SK-N-SH (cell line): ENCODE measurements at regions not wholly inside any gene's neighbourhood (a gene's known extent, or its start where the extent isn't known, plus 50 kb on each side); places are given as distances from the start of the nearest gene placed in this dataset.

ENCODE experiments used
- CTCF ChIA-PET: fragments of 300-600, 350-600 bp; formaldehyde crosslinking; extraction: SDS; loops from one replicate; lab custom pipeline; 2021; lab: Yijun Ruan, JAX
- POLR2A ChIA-PET: fragments of 350-600 bp; sonication (Branson Sonifier 250); formaldehyde crosslinking; extraction: SDS; loops from one replicate; lab custom pipeline; 2020; ENCODE audit warnings: antibody characterized with exemption, inconsistent platforms; lab: Yijun Ruan, JAX
- DNase-seq: peaks from one replicate; pipeline ENCODE4 v3.0.0; 2012
- H2AFZ ChIP-seq: fragments of 200-600 bp; sonication (generic); 2 replicates; pipeline ENCODE4 v1.8.1; 2016; ENCODE audit warnings: antibody characterized with exemption, mild to moderate bottlenecking, low read depth
- H3F3A ChIP-seq: fragments of 200-600 bp; sonication (generic); replicated peaks from 2 replicates; pipeline ENCODE3; 2016; ENCODE audit warnings: antibody characterized with exemption, mild to moderate bottlenecking; ENCODE audit not compliant: insufficient read depth
- H3K27ac ChIP-seq, 2 experiments: fragments of 200-500 bp in 1 of 2; fragments of 200-600 bp in 1 of 2; sonication (Bioruptor generic) in 1 of 2; sonication (generic), shearing (Covaris generic) in 1 of 2; 2 replicates each; pipeline versions ENCODE4 v1.5.1 to v1.6.1; 2014 to 2016; ENCODE audit warnings: low read depth in 2 of 2, inconsistent platforms in 1 of 2, low read length in 1 of 2, mild to moderate bottlenecking in 1 of 2, mixed read lengths in 1 of 2
- H3K27me3 ChIP-seq: fragments of 200-600 bp; sonication (generic), shearing (Covaris generic); 2 replicates; pipeline ENCODE4 v1.6.1; 2016; ENCODE audit warnings: mixed run types; ENCODE audit not compliant: insufficient read depth
- H3K36me3 ChIP-seq, 2 experiments: fragments of 200-500 bp in 1 of 2; fragments of 200-600 bp in 1 of 2; sonication (Bioruptor generic) in 1 of 2; sonication (generic) in 1 of 2; replicated peaks in 1 of 2; 2 replicates each; pipeline versions ENCODE3 to v1.5.1; 2014 to 2016; ENCODE audit warnings: low read length in 1 of 2, mild to moderate bottlenecking in 1 of 2; ENCODE audit not compliant: insufficient read depth in 2 of 2, control insufficient read depth in 1 of 2
- H3K4me1 ChIP-seq, 2 experiments: fragments of 200-500 bp in 1 of 2; fragments of 200-600 bp in 1 of 2; sonication (Bioruptor generic) in 1 of 2; sonication (generic), shearing (Covaris generic) in 1 of 2; 2 replicates each; pipeline versions ENCODE4 v1.5.1 to v1.6.1; 2014 to 2016; ENCODE audit warnings: low read depth in 1 of 2, low read length in 1 of 2, mixed run types in 1 of 2; ENCODE audit not compliant: insufficient read depth in 2 of 2, control insufficient read depth in 1 of 2
- H3K4me2 ChIP-seq: fragments of 200-600 bp; sonication (generic), shearing (Covaris generic); 2 replicates; pipeline ENCODE4 v1.6.1; 2017; ENCODE audit warnings: mixed run types
- H3K4me3 ChIP-seq, 2 experiments: fragments of 200-500 bp in 1 of 2; fragments of 200-600 bp in 1 of 2; sonication (Bioruptor generic) in 1 of 2; sonication (generic), shearing (Covaris generic) in 1 of 2; 2 replicates each; pipeline versions ENCODE4 v1.5.1 to v1.8.1; 2014 to 2016; ENCODE audit warnings: low read depth in 2 of 2, inconsistent platforms in 1 of 2, low read length in 1 of 2, mild to moderate bottlenecking in 1 of 2, mixed read lengths in 1 of 2, moderate library complexity in 1 of 2
- H3K79me2 ChIP-seq: fragments of 200-600 bp; sonication (generic); 2 replicates; pipeline ENCODE4 v1.8.1; 2017; ENCODE audit warnings: mild to moderate bottlenecking; ENCODE audit not compliant: insufficient read depth
- H3K9ac ChIP-seq: fragments of 200-600 bp; sonication (generic); 2 replicates; pipeline ENCODE4 v1.6.1; 2017; ENCODE audit warnings: mixed run types
- H3K9me2 ChIP-seq: fragments of 200-600 bp; sonication (generic); 2 replicates; pipeline ENCODE4 v1.6.1; 2017; ENCODE audit warnings: mixed run types
- H3K9me3 ChIP-seq: fragments of 200-600 bp; sonication (generic); 2 replicates; pipeline ENCODE4 v1.6.1; 2017; ENCODE audit warnings: mixed run types, mild to moderate bottlenecking, moderate library complexity
- H4K20me1 ChIP-seq: fragments of 200-600 bp; sonication (generic); 2 replicates; pipeline ENCODE4 v1.6.1; 2017; ENCODE audit warnings: mild to moderate bottlenecking, mixed run types; ENCODE audit not compliant: insufficient read depth
- CHD2 ChIP-seq: fragments of 150-350 bp; IDR thresholded peaks from 2 replicates; pipeline ENCODE4 v1.6.1; 2018; ENCODE audit warnings: low read length; ENCODE audit not compliant: partially characterized antibody
- EP300 ChIP-seq, 2 experiments: IDR thresholded peaks; 2 replicates each; pipeline versions ENCODE4 v1.4.0 to v1.6.1; 2012; ENCODE audit warnings: borderline replicate concordance in 1 of 2, low read depth in 1 of 2, low read length in 1 of 2
- FOXM1 ChIP-seq: IDR thresholded peaks from 2 replicates; pipeline ENCODE4 v1.4.0; 2012; ENCODE audit warnings: low read depth, mild to moderate bottlenecking
- GABPA ChIP-seq: IDR thresholded peaks from 2 replicates; pipeline ENCODE4 v1.4.0; 2012; ENCODE audit warnings: low read depth, mild to moderate bottlenecking
- MEF2A ChIP-seq: IDR thresholded peaks from 2 replicates; pipeline ENCODE4 v1.4.0; 2012; ENCODE audit warnings: low read depth, borderline replicate concordance
- NFIC ChIP-seq: IDR thresholded peaks from 2 replicates; pipeline ENCODE4 v1.4.0; 2012; ENCODE audit warnings: borderline replicate concordance
- NRF1 ChIP-seq: IDR thresholded peaks from 2 replicates; pipeline ENCODE4 v1.6.1; 2012; ENCODE audit warnings: low read depth, mild to moderate bottlenecking, low read length
- POLR2AphosphoS5 ChIP-seq: IDR thresholded peaks from 2 replicates; pipeline ENCODE4 v1.6.1; 2012; ENCODE audit warnings: low read depth, low read length
- RFX5 ChIP-seq: IDR thresholded peaks from 2 replicates; pipeline ENCODE4 v1.6.1; 2012; ENCODE audit warnings: mild to moderate bottlenecking, improper control_type of control experiment, low read length
- SIN3A ChIP-seq: IDR thresholded peaks from 2 replicates; pipeline ENCODE4 v1.6.1; 2012; ENCODE audit warnings: low read depth, mild to moderate bottlenecking, low read length, moderate library complexity, borderline replicate concordance
- TAF1 ChIP-seq: IDR thresholded peaks from 2 replicates; pipeline ENCODE4 v1.6.1; 2012; ENCODE audit warnings: low read depth, mild to moderate bottlenecking, low read length, moderate library complexity, borderline replicate concordance
- TCF12 ChIP-seq: IDR thresholded peaks from 2 replicates; pipeline ENCODE4 v1.4.0; 2012
- TEAD4 ChIP-seq: IDR thresholded peaks from 2 replicates; pipeline ENCODE4 v1.4.0; 2012; ENCODE audit warnings: mild to moderate bottlenecking, borderline replicate concordance; ENCODE audit not compliant: insufficient read depth
- USF1 ChIP-seq: IDR thresholded peaks from 2 replicates; pipeline ENCODE4 v1.4.0; 2012; ENCODE audit warnings: low read depth, borderline replicate concordance
- WGBS: methylation state at CpG from one replicate; pipeline ENCODE4 v1.1.6; 2017; ENCODE audit warnings: low lambda C conversion rate; 5-methylcytosine and 5-hydroxymethylcytosine counted together
- TF ChIP-seq, protein P1 (sequence below): fragments of 150-350 bp; IDR thresholded peaks from 2 replicates; pipeline ENCODE4 v1.6.1; 2016; ENCODE audit warnings: mild to moderate bottlenecking, low read depth, low read length
- TF ChIP-seq, protein P2 (sequence below): IDR thresholded peaks from 2 replicates; pipeline ENCODE4; 2012
- TF ChIP-seq, protein P3 (sequence below): IDR thresholded peaks from 2 replicates; pipeline ENCODE4 v1.6.1; 2012; ENCODE audit warnings: mild to moderate bottlenecking, low read depth, low read length, moderate library complexity

DNA sequence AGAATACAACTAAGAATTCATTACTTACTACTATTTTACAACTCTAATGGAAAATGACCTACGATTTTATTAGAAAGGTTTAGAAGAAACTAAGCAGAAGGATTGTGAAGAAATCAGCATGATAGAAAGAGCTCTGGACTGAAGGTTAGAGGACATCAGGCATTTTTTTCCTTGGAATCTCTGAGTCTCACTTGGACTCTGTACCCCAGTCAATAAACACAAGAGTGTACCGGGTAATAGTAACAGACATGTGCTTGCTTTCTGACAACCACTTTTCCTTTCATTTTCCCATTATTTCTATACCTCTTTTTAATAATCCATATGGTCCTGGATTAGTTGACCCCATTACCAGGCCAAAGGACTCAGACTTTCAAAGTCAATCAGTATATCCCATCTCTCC lies 1240.9 kb upstream of the LRRTM3 start:
- Histone ChIP-seq H3K79me2 (no peaks in the 10 kb centered on the region), H3K9me2 (no peaks in the 10 kb centered on the region), H3K36me3 (no peaks in the 10 kb centered on the region), H3K27ac (no peak overlapping the region), H3K27me3 (no peaks in the 10 kb centered on the region), H3K4me1 (no peaks in the 10 kb centered on the region), H3K4me2 (no peak overlapping the region), H4K20me1 (no peaks in the 10 kb centered on the region), H3K9ac (no peak overlapping the region), H3K9me3 (no peaks in the 10 kb centered on the region), H3K4me3 (no peak overlapping the region)
- no peak for DNase-seq
- ChIA-PET POLR2A (no interaction called here), CTCF (no interaction called here)
- WGBS, result 89% methylated on average over 2 of the region's 2 CpGs
- TF ChIP-seq MEF2A, result no peak
- no peak for TF ChIP-seq TCF12
- TF ChIP-seq, protein P1, sequence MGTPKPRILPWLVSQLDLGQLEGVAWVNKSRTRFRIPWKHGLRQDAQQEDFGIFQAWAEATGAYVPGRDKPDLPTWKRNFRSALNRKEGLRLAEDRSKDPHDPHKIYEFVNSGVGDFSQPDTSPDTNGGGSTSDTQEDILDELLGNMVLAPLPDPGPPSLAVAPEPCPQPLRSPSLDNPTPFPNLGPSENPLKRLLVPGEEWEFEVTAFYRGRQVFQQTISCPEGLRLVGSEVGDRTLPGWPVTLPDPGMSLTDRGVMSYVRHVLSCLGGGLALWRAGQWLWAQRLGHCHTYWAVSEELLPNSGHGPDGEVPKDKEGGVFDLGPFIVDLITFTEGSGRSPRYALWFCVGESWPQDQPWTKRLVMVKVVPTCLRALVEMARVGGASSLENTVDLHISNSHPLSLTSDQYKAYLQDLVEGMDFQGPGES, result no peak
- no peak for TF ChIP-seq GABPA
- TF ChIP-seq POLR2AphosphoS5, result no peak
- no peak for TF ChIP-seq NFIC
- no peak for TF ChIP-seq USF1
- no peak for TF ChIP-seq RFX5
- no peak for TF ChIP-seq CHD2
- no peak for TF ChIP-seq EP300 (IDR thresholded peaks at IDR 0.05; ENCODE audit: borderline replicate concordance in 1 of 2, low read depth in 1 of 2, low read length in 1 of 2)
- TF ChIP-seq, protein P2, sequence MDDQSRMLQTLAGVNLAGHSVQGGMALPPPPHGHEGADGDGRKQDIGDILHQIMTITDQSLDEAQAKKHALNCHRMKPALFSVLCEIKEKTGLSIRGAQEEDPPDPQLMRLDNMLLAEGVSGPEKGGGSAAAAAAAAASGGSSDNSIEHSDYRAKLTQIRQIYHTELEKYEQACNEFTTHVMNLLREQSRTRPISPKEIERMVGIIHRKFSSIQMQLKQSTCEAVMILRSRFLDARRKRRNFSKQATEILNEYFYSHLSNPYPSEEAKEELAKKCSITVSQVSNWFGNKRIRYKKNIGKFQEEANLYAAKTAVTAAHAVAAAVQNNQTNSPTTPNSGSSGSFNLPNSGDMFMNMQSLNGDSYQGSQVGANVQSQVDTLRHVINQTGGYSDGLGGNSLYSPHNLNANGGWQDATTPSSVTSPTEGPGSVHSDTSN, result no peak
- TF ChIP-seq, all 33 proteins: peak for 0
- H2AFZ ChIP-seq, result no peak overlapping the region
- H3F3A ChIP-seq, result no peaks in the 10 kb centered on the region

DNA sequence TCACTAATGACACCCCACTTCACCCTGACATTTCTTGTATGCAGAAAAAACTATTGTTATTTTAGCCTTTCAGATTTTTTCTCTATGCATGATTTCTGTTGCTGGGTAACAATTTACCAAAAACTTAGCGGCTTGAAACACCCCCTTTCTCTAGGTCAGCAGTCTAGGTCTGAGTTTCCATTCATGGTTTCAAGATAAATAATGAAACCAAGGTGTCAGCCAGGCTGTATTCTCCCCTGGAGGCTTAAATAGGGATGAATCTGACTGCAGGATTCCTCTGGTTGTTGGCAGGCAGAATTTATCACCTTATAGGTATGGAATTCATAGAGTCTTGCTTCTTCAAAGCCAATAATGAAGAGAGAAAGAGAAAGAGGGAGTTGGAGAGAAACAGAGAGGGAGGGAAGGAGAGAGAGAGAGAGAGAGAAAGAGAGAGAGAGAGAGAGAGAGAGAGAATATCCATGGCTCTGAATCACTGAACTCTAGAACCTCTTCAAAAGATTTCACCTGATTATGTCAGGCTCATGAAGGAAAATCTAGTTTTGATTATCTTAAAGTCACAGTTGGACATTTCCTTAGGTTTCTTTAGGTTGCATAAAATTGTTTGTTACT lies 1224.6 kb upstream of the LRRTM3 start:
- no peaks in the 10 kb centered on the region for H3K9me3 ChIP-seq
- no peak overlapping the region for H2AFZ ChIP-seq
- H3K36me3 ChIP-seq, result no peaks in the 10 kb centered on the region
- no peaks in the 10 kb centered on the region for H3K27me3 ChIP-seq
- TF ChIP-seq NRF1 (no peak), POLR2AphosphoS5 (no peak), TAF1 (no peak), EP300 (IDR thresholded peaks at IDR 0.05; ENCODE audit: borderline replicate concordance in 1 of 2, low read depth in 1 of 2, low read length in 1 of 2) (no peak), TEAD4 (no peak), SIN3A (no peak), FOXM1 (no peak)
- TF ChIP-seq, protein P3, sequence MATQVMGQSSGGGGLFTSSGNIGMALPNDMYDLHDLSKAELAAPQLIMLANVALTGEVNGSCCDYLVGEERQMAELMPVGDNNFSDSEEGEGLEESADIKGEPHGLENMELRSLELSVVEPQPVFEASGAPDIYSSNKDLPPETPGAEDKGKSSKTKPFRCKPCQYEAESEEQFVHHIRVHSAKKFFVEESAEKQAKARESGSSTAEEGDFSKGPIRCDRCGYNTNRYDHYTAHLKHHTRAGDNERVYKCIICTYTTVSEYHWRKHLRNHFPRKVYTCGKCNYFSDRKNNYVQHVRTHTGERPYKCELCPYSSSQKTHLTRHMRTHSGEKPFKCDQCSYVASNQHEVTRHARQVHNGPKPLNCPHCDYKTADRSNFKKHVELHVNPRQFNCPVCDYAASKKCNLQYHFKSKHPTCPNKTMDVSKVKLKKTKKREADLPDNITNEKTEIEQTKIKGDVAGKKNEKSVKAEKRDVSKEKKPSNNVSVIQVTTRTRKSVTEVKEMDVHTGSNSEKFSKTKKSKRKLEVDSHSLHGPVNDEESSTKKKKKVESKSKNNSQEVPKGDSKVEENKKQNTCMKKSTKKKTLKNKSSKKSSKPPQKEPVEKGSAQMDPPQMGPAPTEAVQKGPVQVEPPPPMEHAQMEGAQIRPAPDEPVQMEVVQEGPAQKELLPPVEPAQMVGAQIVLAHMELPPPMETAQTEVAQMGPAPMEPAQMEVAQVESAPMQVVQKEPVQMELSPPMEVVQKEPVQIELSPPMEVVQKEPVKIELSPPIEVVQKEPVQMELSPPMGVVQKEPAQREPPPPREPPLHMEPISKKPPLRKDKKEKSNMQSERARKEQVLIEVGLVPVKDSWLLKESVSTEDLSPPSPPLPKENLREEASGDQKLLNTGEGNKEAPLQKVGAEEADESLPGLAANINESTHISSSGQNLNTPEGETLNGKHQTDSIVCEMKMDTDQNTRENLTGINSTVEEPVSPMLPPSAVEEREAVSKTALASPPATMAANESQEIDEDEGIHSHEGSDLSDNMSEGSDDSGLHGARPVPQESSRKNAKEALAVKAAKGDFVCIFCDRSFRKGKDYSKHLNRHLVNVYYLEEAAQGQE, result no peak
- TF ChIP-seq, protein P1, result no peak
- TF ChIP-seq, all 33 proteins: peak for 0
- Histone ChIP-seq H3K4me3 (no peak overlapping the region), H3K79me2 (no peaks in the 10 kb centered on the region), H3K4me2 (no peak overlapping the region), H3K9me2 (no peaks in the 10 kb centered on the region; the same call in 1 of the 2 replicates), H3K9ac (no peak overlapping the region), H3K4me1 (no peaks in the 10 kb centered on the region), H3F3A (no peaks in the 10 kb centered on the region), H3K27ac (no peak overlapping the region), H4K20me1 (no peaks in the 10 kb centered on the region)
- WGBS, result 65% methylated on average over 1 of the region's 1 CpG
- CTCF ChIA-PET, result no interaction called here
- no peak for DNase-seq
- POLR2A ChIA-PET, result no interaction called here
